ENCODE measurements at regions not wholly inside any gene's neighbourhood (a gene's known extent, or its start where the extent isn't known, plus 50 kb on each side); places are given as distances from the start of the nearest gene placed in this dataset.

DNA sequence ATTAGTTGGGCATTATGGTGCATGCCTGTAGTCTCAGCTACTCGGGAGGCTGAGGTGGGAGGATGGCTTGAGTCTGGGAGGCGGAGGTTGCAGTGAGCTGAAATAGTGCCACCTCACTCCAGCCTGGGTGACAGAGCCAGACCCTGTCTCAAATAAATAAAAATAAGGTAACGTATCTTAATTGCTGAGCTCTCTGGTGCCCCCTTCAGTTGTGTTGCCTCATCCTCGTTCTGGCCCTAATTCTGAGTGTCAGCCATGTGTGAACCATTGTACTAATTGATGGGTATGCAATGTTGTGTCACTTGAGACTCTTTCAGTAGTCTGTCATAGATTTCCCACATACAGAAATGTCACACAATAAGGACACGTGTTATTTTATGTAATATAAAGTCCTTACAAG, 363.1 kb upstream of the RBFOX1 start:
- Mint-ChIP-seq H3K4me3 (ENCODE audit: low read depth, unreplicated experiment) (no peak overlapping the region), H3K27me3 (ENCODE audit: unreplicated experiment) (no peaks in the 10 kb centered on the region), H3K36me3 (ENCODE audit: insufficient read depth, unreplicated experiment) (no peaks in the 10 kb centered on the region), H3K27ac (ENCODE audit: unreplicated experiment) (no peak overlapping the region), H3K9me3 (ENCODE audit: low read depth, unreplicated experiment) (peaks cover 24% of the 10 kb centered on the region), H3K4me1 (ENCODE audit: low read depth, unreplicated experiment) (no peaks in the 10 kb centered on the region)
- CTCF ChIA-PET: no interaction called here
- BruUV-seq (replicated peaks): no TSS peak
- intact Hi-C loops (cut with micrococcal nuclease; ENCODE audit: unreplicated experiment): no loop called here
- DNase-seq: no peak
- TF ChIP-seq, protein P1, sequence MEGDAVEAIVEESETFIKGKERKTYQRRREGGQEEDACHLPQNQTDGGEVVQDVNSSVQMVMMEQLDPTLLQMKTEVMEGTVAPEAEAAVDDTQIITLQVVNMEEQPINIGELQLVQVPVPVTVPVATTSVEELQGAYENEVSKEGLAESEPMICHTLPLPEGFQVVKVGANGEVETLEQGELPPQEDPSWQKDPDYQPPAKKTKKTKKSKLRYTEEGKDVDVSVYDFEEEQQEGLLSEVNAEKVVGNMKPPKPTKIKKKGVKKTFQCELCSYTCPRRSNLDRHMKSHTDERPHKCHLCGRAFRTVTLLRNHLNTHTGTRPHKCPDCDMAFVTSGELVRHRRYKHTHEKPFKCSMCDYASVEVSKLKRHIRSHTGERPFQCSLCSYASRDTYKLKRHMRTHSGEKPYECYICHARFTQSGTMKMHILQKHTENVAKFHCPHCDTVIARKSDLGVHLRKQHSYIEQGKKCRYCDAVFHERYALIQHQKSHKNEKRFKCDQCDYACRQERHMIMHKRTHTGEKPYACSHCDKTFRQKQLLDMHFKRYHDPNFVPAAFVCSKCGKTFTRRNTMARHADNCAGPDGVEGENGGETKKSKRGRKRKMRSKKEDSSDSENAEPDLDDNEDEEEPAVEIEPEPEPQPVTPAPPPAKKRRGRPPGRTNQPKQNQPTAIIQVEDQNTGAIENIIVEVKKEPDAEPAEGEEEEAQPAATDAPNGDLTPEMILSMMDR (IDR thresholded peaks at IDR 0.05; ENCODE audit: unreplicated experiment): no peak

DNA sequence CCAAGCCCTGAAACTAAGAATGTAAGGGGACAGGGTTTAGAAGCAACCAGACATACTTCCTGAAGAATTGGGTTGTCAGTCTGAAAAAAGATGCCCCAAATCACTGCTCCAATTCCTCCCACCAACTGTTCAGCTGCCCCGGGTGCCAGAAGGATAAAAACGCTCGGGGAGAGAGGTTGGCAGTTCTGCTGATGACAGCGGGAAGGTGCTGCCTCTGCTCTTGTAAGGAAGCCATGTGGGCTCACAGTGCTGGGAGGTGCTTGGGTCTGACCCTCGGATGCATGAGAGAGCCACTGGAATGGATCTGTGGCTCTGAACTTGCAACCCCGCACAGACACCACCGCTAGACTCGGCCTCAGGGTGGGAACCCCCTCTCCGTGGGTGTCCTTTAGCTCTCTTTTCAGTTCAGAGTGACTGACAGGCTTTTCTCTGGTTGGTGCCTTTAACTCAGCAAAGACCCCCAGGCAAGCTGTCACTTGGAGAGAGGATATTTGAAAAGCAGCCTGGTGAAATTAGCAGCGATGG, 364.8 kb upstream of the RBFOX1 start:
- TF ChIP-seq, protein P1 (IDR thresholded peaks at IDR 0.05; ENCODE audit: unreplicated experiment): no peak
- peaks cover 24% of the 10 kb centered on the region for H3K9me3 Mint-ChIP-seq (ENCODE audit: low read depth, unreplicated experiment)
- BruUV-seq (replicated peaks): no TSS peak
- no peaks in the 10 kb centered on the region for H3K27me3 Mint-ChIP-seq (ENCODE audit: unreplicated experiment)
- no peak for DNase-seq
- CTCF ChIA-PET: no interaction called here
- H3K4me1 Mint-ChIP-seq (ENCODE audit: low read depth, unreplicated experiment): no peaks in the 10 kb centered on the region
- H3K36me3 Mint-ChIP-seq (ENCODE audit: insufficient read depth, unreplicated experiment): no peaks in the 10 kb centered on the region
- H3K4me3 Mint-ChIP-seq (ENCODE audit: low read depth, unreplicated experiment): no peak overlapping the region
- intact Hi-C loops (cut with micrococcal nuclease; ENCODE audit: unreplicated experiment): no loop called here
- no peak overlapping the region for H3K27ac Mint-ChIP-seq (ENCODE audit: unreplicated experiment)

DNA sequence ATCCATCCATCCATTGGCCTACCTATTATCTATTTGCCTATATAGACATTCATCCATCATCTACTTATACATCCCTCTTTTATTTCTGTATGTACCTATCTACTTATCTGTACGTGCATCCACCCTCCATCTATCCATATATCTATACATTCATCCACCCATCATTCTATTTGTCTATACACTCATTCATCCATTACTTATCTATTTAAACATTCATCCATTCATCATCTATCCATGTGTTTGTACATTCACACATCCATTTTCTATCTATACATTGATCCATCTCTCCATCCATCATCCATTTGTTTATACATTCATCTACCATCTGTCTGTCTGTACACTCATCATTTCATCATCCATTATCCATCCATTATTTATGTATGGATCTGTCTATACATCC, 365.7 kb upstream of the RBFOX1 start:
- H3K27me3 Mint-ChIP-seq (ENCODE audit: unreplicated experiment): no peaks in the 10 kb centered on the region
- CTCF ChIA-PET: no interaction called here
- peaks cover 19% of the 10 kb centered on the region for H3K9me3 Mint-ChIP-seq (ENCODE audit: low read depth, unreplicated experiment)
- H3K4me3 Mint-ChIP-seq (ENCODE audit: low read depth, unreplicated experiment): no peak overlapping the region
- DNase-seq: no peak
- TF ChIP-seq, protein P1 (IDR thresholded peaks at IDR 0.05; ENCODE audit: unreplicated experiment): no peak
- intact Hi-C loops (cut with micrococcal nuclease; ENCODE audit: unreplicated experiment): no loop called here
- no peak overlapping the region for H3K27ac Mint-ChIP-seq (ENCODE audit: unreplicated experiment)
- BruUV-seq (replicated peaks): no TSS peak
- no peaks in the 10 kb centered on the region for H3K4me1 Mint-ChIP-seq (ENCODE audit: low read depth, unreplicated experiment)
- H3K36me3 Mint-ChIP-seq (ENCODE audit: insufficient read depth, unreplicated experiment): no peaks in the 10 kb centered on the region

DNA sequence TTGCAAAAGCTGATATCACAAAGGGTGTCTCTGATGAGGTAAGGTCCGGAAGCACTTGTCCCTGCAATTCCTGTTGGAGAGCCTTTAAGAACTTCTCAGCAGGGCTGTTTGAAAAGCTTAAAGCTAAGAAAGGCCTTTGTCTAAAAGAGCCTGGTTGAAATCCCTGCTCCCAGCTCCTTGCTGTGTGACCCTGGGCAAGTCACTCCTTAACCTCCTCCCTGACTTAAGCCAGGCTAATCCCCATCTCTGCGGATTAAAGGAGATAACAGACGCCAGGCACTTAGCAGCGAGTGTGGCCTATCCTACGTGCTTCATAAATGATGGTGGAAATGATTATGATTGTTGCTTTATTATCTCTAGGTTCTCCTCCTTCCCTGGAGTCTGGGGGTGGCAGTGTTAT, 368.0 kb upstream of the RBFOX1 start:
- no peaks in the 10 kb centered on the region for H3K36me3 Mint-ChIP-seq (ENCODE audit: insufficient read depth, unreplicated experiment)
- CTCF ChIA-PET: no interaction called here
- no peaks in the 10 kb centered on the region for H3K4me1 Mint-ChIP-seq (ENCODE audit: low read depth, unreplicated experiment)
- no peaks in the 10 kb centered on the region for H3K27me3 Mint-ChIP-seq (ENCODE audit: unreplicated experiment)
- H3K27ac Mint-ChIP-seq (ENCODE audit: unreplicated experiment): no peak overlapping the region
- DNase-seq: no peak
- no TSS peak for BruUV-seq (replicated peaks)
- no peak overlapping the region for H3K4me3 Mint-ChIP-seq (ENCODE audit: low read depth, unreplicated experiment)
- intact Hi-C loops (cut with micrococcal nuclease; ENCODE audit: unreplicated experiment): no loop called here
- peaks cover 13% of the 10 kb centered on the region for H3K9me3 Mint-ChIP-seq (ENCODE audit: low read depth, unreplicated experiment)
- TF ChIP-seq, protein P1 (IDR thresholded peaks at IDR 0.05; ENCODE audit: unreplicated experiment): no peak

All from Calu3 (cell line).